ENCODE measurements at regions not wholly inside any gene's neighbourhood (a gene's known extent, or its start where the extent isn't known, plus 50 kb on each side); places are given as distances from the start of the nearest gene placed in this dataset.

GRCh38 chr11:127304634-127305033 lies 304.1 kb upstream of the KIRREL3 start:
- TF ChIP-seq POLR2AphosphoS5 (IDR thresholded peaks at IDR 0.05; ENCODE audit: low read depth, low read length) (no peak), POLR2A (IDR thresholded peaks at IDR 0.05; ENCODE audit: low read depth, low read length) (no peak), SPI1 (IDR thresholded peaks at IDR 0.05; ENCODE audit: low read depth, low read length) (no peak)

All from GM12891 (cell line).